C4-2B (cell line): ENCODE measurements at regions not wholly inside any gene's neighbourhood (a gene's known extent, or its start where the extent isn't known, plus 50 kb on each side); places are given as distances from the start of the nearest gene placed in this dataset.

ENCODE experiments used
- CTCF ChIP-seq: fragments of 450-650 bp; conservative IDR thresholded peaks from 2 replicates; pipeline ENCODE4 v1.5.1; 2017; ENCODE audit warnings: mild to moderate bottlenecking
- ZFX ChIP-seq: fragments of 450-650 bp; IDR thresholded peaks from 2 replicates; pipeline ENCODE4 v1.6.1; 2017

- TF ChIP-seq CTCF: no peak
- no peak for TF ChIP-seq ZFX
Measured at GRCh38 chr22:48696371-48696770, 1131.3 kb downstream of the BRD1 start.
